ENCODE measurements at regions not wholly inside any gene's neighbourhood (a gene's known extent, or its start where the extent isn't known, plus 50 kb on each side); places are given as distances from the start of the nearest gene placed in this dataset.

DNA sequence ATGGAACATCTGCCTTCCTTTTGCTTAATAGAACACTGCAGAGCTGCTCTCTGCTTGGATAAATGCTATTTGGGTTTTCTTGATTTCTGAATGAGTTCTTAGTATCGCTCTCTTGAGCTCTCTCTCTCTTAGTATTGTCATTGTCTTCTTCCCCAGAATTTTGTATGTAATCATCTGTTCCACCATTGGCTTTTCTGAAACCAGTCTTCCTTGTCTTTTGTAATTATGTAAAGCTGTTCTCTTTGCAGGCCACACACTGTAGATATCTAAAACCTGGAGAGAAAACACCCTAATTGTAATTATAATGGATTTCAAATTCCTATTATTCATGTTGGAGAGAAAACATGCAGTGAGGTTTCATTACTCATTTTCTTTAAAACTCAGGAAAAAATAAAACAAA lies 333.1 kb upstream of the CHAC2 start (continued):
- TF ChIP-seq, protein P1, sequence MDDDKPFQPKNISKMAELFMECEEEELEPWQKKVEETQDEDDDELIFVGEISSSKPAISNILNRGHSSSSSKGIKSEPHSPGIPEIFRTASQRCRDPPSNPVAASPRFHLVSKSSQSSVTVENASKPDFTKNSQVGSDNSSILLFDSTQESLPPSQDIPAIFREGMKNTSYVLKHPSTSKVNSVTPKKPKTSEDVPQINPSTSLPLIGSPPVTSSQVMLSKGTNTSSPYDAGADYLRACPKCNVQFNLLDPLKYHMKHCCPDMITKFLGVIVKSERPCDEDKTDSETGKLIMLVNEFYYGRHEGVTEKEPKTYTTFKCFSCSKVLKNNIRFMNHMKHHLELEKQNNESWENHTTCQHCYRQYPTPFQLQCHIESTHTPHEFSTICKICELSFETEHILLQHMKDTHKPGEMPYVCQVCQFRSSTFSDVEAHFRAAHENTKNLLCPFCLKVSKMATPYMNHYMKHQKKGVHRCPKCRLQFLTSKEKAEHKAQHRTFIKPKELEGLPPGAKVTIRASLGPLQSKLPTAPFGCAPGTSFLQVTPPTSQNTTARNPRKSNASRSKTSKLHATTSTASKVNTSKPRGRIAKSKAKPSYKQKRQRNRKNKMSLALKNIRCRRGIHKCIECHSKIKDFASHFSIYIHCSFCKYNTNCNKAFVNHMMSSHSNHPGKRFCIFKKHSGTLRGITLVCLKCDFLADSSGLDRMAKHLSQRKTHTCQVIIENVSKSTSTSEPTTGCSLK (tag by site-specific recombination; IDR thresholded peaks at IDR 0.05) = no peak

DNA sequence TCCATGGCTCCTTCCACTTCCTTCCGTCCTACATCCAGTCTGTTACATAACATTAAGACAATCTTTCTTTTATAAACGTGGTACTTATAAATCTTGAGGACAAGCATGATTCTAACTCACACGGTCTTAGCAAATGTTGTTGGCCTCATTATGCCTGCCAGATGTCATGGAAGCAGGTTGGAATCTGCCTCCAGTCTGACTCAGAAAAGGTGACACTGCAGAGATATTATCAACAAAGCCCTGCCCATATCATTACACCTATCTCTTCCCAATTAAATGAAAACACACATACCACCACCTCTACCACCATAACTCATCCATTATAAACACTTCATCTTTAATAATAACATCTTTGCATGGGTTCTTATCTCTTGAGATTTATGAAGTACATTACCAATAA lies 334.7 kb upstream of the CHAC2 start:
- no peaks in the 10 kb centered on the region for H3K4me1 ChIP-seq (ENCODE audit: control insufficient read depth, insufficient read depth, low read length)
- no peak overlapping the region for H3K27ac ChIP-seq (ENCODE audit: extremely low read depth, low read depth, low read length)
- H3K36me3 ChIP-seq (ENCODE audit: control insufficient read depth in 2 of 2, insufficient read depth in 1 of 2, low read length in 2 of 2) = no peaks in the 10 kb centered on the region
- no peaks in the 10 kb centered on the region for H3K9me3 ChIP-seq (ENCODE audit: control insufficient read depth, insufficient read depth, low read depth, low read length)
- ChIA-PET POLR2A (no interaction called here), CTCF (no interaction called here)
- TF ChIP-seq ZNF768 (tag by site-specific recombination; IDR thresholded peaks at IDR 0.05) (no peak), ZNF837 (tag by site-specific recombination; IDR thresholded peaks at IDR 0.05) (no peak), ZNF174 (tag by site-specific recombination; IDR thresholded peaks at IDR 0.05) (no peak), ZNF677 (tag by site-specific recombination; IDR thresholded peaks at IDR 0.05) (no peak), ZNF596 (tag by site-specific recombination; IDR thresholded peaks at IDR 0.05) (no peak), ZNF561 (tag by site-specific recombination; IDR thresholded peaks at IDR 0.05; ENCODE audit: borderline replicate concordance) (no peak), ZXDB (tag by site-specific recombination; IDR thresholded peaks at IDR 0.05) (no peak), ZSCAN30 (tag by site-specific recombination; IDR thresholded peaks at IDR 0.05) (no peak), KLF16 (tag by site-specific recombination; IDR thresholded peaks at IDR 0.05) (no peak), ZNF214 (tag by site-specific recombination; IDR thresholded peaks at IDR 0.05; ENCODE audit: borderline replicate concordance) (no peak), ZBTB21 (tag by site-specific recombination; IDR thresholded peaks at IDR 0.05) (no peak), ZSCAN16 (tag by site-specific recombination; IDR thresholded peaks at IDR 0.05) (no peak), ZNF311 (tag by site-specific recombination; IDR thresholded peaks at IDR 0.05; ENCODE audit: borderline replicate concordance) (no peak), FEZF1 (tag by site-specific recombination; IDR thresholded peaks at IDR 0.05) (no peak)
- TF ChIP-seq, protein P2, sequence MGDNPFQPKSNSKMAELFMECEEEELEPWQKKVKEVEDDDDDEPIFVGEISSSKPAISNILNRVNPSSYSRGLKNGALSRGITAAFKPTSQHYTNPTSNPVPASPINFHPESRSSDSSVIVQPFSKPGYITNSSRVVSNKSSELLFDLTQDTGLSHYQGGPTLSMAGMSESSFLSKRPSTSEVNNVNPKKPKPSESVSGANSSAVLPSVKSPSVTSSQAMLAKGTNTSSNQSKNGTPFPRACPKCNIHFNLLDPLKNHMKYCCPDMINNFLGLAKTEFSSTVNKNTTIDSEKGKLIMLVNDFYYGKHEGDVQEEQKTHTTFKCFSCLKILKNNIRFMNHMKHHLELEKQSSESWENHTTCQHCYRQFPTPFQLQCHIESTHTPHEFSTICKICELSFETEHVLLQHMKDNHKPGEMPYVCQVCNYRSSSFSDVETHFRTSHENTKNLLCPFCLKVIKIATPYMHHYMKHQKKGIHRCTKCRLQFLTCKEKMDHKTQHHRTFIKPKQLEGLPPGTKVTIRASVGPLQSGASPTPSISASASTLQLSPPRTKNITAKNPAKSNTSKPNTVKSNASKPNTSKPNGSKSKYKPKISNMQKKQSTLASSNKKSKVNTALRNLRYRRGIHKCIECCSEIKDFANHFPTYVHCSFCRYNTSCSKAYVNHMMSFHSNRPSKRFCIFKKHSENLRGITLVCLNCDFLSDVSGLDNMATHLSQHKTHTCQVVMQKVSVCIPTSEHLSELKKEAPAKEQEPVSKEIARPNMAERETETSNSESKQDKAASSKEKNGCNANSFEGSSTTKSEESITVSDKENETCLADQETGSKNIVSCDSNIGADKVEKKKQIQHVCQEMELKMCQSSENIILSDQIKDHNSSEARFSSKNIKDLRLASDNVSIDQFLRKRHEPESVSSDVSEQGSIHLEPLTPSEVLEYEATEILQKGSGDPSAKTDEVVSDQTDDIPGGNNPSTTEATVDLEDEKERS (tag by site-specific recombination; IDR thresholded peaks at IDR 0.05) = no peak
- TF ChIP-seq, protein P3, sequence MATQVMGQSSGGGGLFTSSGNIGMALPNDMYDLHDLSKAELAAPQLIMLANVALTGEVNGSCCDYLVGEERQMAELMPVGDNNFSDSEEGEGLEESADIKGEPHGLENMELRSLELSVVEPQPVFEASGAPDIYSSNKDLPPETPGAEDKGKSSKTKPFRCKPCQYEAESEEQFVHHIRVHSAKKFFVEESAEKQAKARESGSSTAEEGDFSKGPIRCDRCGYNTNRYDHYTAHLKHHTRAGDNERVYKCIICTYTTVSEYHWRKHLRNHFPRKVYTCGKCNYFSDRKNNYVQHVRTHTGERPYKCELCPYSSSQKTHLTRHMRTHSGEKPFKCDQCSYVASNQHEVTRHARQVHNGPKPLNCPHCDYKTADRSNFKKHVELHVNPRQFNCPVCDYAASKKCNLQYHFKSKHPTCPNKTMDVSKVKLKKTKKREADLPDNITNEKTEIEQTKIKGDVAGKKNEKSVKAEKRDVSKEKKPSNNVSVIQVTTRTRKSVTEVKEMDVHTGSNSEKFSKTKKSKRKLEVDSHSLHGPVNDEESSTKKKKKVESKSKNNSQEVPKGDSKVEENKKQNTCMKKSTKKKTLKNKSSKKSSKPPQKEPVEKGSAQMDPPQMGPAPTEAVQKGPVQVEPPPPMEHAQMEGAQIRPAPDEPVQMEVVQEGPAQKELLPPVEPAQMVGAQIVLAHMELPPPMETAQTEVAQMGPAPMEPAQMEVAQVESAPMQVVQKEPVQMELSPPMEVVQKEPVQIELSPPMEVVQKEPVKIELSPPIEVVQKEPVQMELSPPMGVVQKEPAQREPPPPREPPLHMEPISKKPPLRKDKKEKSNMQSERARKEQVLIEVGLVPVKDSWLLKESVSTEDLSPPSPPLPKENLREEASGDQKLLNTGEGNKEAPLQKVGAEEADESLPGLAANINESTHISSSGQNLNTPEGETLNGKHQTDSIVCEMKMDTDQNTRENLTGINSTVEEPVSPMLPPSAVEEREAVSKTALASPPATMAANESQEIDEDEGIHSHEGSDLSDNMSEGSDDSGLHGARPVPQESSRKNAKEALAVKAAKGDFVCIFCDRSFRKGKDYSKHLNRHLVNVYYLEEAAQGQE (tag by site-specific recombination; IDR thresholded peaks at IDR 0.05) = no peak
- no peak overlapping the region for H3K4me3 ChIP-seq (ENCODE audit: low read depth, low read length)
